Breast epithelium (tissue), 4 donors: ENCODE measurements at regions not wholly inside any gene's neighbourhood (a gene's known extent, or its start where the extent isn't known, plus 50 kb on each side); places are given as distances from the start of the nearest gene placed in this dataset.

Source experiments
- DNase-seq, 2 donors: peaks; one replicate each; pipeline ENCODE4 v3.0.0-alpha.2; 2019; ENCODE audit warnings: low spot score in 2 of 2
- H3K27ac ChIP-seq, 2 donors: fragments of 200-600 bp; sonication (generic) in 1 of 2; one replicate each; pipeline ENCODE4 v1.5.1; 2016 to 2019; ENCODE audit warnings: mild to moderate bottlenecking in 1 of 2
- H3K27me3 ChIP-seq, 2 donors: fragments of 200-600 bp; sonication (generic) in 1 of 2; one replicate each; pipeline versions ENCODE4 v1.5.1 to v1.6.0; 2017 to 2019; ENCODE audit warnings: control low read depth in 1 of 2, mild to moderate bottlenecking in 1 of 2
- H3K36me3 ChIP-seq: fragments of 200-600 bp; one replicate; pipeline ENCODE4 v1.5.1; 2019
- H3K4me1 ChIP-seq, 2 donors: fragments of 200-600 bp; sonication (generic); one replicate each; pipeline ENCODE4 v1.5.1; 2016 to 2019; ENCODE audit warnings: control low read depth in 1 of 2
- H3K4me3 ChIP-seq, 3 donors: fragments of 200-600 bp; sonication (generic); 1 replicate in 2 of 3; 2 replicates in 1 of 3; pipeline ENCODE4 v1.5.1; 2016 to 2019; ENCODE audit warnings: mild to moderate bottlenecking in 3 of 3, moderate library complexity in 2 of 3
- H3K9me3 ChIP-seq, 2 donors: fragments of 200-600 bp; sonication (generic) in 1 of 2; one replicate each; pipeline ENCODE4 v1.5.1; 2016 to 2019; ENCODE audit warnings: control low read depth in 1 of 2
- POLR2A ChIP-seq: fragments of 450-650 bp; IDR thresholded peaks from one replicate; pipeline ENCODE4 v1.6.1; 2016; ENCODE audit warnings: antibody characterized with exemption, mild to moderate bottlenecking, moderate library complexity
- POLR2AphosphoS5 ChIP-seq, 3 donors: sonication (generic); formaldehyde crosslinking; IDR thresholded peaks; one replicate each; pipeline ENCODE4 v1.6.1; 2017; ENCODE audit warnings: antibody characterized with exemption in 3 of 3
- intact Hi-C: fragments of 100-400 bp; cut with DNase I; formaldehyde crosslinking; loops from one replicate; pipeline ENCODE4 v1.15.1; 2023; ENCODE audit warnings: low total_unique reads
- TF ChIP-seq, protein P1 (sequence below), 3 donors: fragments of 450-650 bp; IDR thresholded peaks; one replicate each; pipeline ENCODE4 v1.5.1; 2016 to 2017; ENCODE audit warnings: antibody characterized with exemption in 3 of 3, mild to moderate bottlenecking in 3 of 3, moderate library complexity in 3 of 3

GRCh38 chr3:72317491-72317890 lies 530.8 kb downstream of the SHQ1 start:
- no peak for DNase-seq
- Histone ChIP-seq H3K4me3 (no peak overlapping the region), H3K27ac (no peak overlapping the region), H3K36me3 (no peaks in the 10 kb centered on the region), H3K9me3 (no peaks in the 10 kb centered on the region), H3K27me3 (no peaks in the 10 kb centered on the region), H3K4me1 (no peaks in the 10 kb centered on the region)
- intact Hi-C loops, result no loop called here
- TF ChIP-seq, protein P1, sequence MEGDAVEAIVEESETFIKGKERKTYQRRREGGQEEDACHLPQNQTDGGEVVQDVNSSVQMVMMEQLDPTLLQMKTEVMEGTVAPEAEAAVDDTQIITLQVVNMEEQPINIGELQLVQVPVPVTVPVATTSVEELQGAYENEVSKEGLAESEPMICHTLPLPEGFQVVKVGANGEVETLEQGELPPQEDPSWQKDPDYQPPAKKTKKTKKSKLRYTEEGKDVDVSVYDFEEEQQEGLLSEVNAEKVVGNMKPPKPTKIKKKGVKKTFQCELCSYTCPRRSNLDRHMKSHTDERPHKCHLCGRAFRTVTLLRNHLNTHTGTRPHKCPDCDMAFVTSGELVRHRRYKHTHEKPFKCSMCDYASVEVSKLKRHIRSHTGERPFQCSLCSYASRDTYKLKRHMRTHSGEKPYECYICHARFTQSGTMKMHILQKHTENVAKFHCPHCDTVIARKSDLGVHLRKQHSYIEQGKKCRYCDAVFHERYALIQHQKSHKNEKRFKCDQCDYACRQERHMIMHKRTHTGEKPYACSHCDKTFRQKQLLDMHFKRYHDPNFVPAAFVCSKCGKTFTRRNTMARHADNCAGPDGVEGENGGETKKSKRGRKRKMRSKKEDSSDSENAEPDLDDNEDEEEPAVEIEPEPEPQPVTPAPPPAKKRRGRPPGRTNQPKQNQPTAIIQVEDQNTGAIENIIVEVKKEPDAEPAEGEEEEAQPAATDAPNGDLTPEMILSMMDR (IDR thresholded peaks at IDR 0.05), result no peak
- TF ChIP-seq POLR2AphosphoS5 (IDR thresholded peaks at IDR 0.05) (no peak), POLR2A (no peak)

DNA sequence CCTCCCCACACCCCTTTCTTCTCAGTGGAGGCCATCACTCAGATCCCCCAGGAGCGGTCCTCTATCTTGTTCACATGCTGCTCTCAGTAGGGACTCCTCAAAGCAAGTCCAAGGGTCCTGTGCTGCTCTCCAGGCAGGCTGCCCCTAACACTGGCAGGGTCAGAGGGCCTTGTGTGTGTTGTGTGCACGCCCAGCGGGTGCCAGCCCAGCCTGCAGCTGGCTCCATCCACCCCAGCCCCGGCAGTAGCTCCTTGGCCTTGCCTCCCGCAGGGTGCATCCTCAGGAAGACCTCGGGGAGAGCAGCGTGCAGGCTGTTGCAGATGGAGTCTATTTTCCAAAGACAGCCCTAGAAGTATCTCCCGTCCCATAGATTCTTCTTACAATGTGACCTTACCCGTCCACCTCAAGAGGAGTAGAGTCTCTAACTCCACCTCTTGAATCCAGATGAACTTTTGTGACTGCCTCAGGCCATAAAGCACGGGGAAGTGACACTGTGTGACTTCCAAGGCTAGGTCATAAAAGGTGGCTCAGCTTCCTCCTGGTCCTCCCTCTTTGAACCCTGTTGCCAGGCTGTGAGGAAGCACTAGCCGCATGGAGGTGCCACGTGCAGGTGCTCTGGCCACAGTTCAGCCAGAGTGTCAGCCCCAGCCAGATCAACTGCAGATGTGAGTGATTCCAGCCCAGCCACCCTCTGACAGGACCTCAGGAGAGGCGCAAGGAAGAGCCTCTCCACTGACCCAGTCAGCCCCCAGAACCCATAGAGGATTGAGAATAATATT lies 531.6 kb downstream of the SHQ1 start:
- Histone ChIP-seq H3K9me3 (no peaks in the 10 kb centered on the region), H3K27ac (no peak overlapping the region), H3K36me3 (no peaks in the 10 kb centered on the region), H3K4me3 (no peak overlapping the region), H3K27me3 (no peaks in the 10 kb centered on the region), H3K4me1 (no peaks in the 10 kb centered on the region)
- TF ChIP-seq, protein P1 (IDR thresholded peaks at IDR 0.05), result no peak
- intact Hi-C loops, result no loop called here
- DNase-seq, result no peak

DNA sequence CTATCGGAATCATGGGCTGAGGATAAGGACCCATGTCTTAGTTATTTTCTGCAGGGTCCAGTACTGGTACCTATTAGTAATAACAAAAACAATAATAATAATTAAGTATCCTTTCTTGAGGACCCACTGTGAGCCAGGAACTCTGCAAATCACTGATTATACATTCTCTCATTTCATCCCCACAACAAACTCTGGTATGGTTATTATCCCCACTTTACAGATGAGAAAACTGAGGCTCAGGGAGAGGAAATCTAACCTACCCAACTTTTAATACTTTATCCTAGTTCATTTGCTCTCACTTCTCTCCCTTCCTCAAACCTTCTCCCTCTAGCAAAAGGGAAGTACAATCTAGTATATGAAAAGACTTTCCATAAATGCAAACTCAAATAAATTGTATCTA lies 528.4 kb upstream of the PROK2 start:
- Histone ChIP-seq H3K4me1 (no peaks in the 10 kb centered on the region), H3K9me3 (no peaks in the 10 kb centered on the region), H3K36me3 (no peaks in the 10 kb centered on the region), H3K4me3 (no peak overlapping the region), H3K27ac (no peak overlapping the region), H3K27me3 (no peaks in the 10 kb centered on the region)
- TF ChIP-seq POLR2AphosphoS5 (IDR thresholded peaks at IDR 0.05) (no peak), POLR2A (no peak)
- TF ChIP-seq, protein P1 (IDR thresholded peaks at IDR 0.05), result no peak
- intact Hi-C loops, result no loop called here
- no peak for DNase-seq

DNA sequence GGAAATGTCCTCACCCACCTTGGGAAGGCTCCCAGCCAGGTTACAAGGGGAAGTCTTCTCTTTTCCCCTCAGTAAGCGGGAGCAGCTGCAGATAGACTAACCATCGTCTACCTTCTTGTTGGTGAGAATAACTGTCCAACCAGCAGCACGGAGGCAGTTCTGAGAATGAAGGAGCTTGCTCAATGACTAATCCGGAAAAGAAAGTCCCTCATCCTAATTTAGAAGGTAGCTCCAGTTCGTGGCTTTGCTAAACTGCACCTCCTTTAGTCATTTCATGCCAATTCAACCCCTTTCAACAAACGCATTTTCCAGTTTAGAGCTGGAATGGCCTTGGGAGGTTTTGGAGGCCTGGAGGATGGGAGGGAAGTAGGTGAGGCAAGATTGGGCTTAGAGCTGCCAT lies 527.4 kb upstream of the PROK2 start:
- Histone ChIP-seq H3K4me1 (no peaks in the 10 kb centered on the region), H3K36me3 (no peaks in the 10 kb centered on the region), H3K27ac (no peak overlapping the region), H3K27me3 (no peaks in the 10 kb centered on the region), H3K4me3 (no peak overlapping the region), H3K9me3 (no peaks in the 10 kb centered on the region)
- intact Hi-C loops, result no loop called here
- DNase-seq, result no peak
- TF ChIP-seq POLR2A (no peak), POLR2AphosphoS5 (IDR thresholded peaks at IDR 0.05) (no peak)
- TF ChIP-seq, protein P1 (IDR thresholded peaks at IDR 0.05), result no peak

- Histone ChIP-seq H3K9me3 (no peaks in the 10 kb centered on the region), H3K36me3 (no peaks in the 10 kb centered on the region), H3K27me3 (no peaks in the 10 kb centered on the region), H3K27ac (no peak overlapping the region), H3K4me3 (no peak overlapping the region), H3K4me1 (no peaks in the 10 kb centered on the region)
- DNase-seq, result no peak
- no peak for TF ChIP-seq POLR2AphosphoS5 (IDR thresholded peaks at IDR 0.05)
- TF ChIP-seq, protein P1 (IDR thresholded peaks at IDR 0.05), result no peak
- TF ChIP-seq POLR2A, result no peak
- intact Hi-C loops, result no loop called here
Observed at GRCh38 chr3:72311425-72311824, 526.5 kb upstream of the PROK2 start.
